AG09319 (cell line): ENCODE measurements at regions not wholly inside any gene's neighbourhood (a gene's known extent, or its start where the extent isn't known, plus 50 kb on each side); places are given as distances from the start of the nearest gene placed in this dataset.

Source experiments
- DNase-seq: peaks from one replicate; pipeline ENCODE4 v3.0.0-alpha.2; 2010; ENCODE audit warnings: low read depth; ENCODE audit errors: extremely low read depth
- TF ChIP-seq, protein P1 (sequence below): IDR thresholded peaks from 2 replicates; pipeline ENCODE4 v1.5.1; 2011; ENCODE audit warnings: low read depth, mild to moderate bottlenecking, inconsistent platforms, low read length, moderate library complexity

- TF ChIP-seq, protein P1, sequence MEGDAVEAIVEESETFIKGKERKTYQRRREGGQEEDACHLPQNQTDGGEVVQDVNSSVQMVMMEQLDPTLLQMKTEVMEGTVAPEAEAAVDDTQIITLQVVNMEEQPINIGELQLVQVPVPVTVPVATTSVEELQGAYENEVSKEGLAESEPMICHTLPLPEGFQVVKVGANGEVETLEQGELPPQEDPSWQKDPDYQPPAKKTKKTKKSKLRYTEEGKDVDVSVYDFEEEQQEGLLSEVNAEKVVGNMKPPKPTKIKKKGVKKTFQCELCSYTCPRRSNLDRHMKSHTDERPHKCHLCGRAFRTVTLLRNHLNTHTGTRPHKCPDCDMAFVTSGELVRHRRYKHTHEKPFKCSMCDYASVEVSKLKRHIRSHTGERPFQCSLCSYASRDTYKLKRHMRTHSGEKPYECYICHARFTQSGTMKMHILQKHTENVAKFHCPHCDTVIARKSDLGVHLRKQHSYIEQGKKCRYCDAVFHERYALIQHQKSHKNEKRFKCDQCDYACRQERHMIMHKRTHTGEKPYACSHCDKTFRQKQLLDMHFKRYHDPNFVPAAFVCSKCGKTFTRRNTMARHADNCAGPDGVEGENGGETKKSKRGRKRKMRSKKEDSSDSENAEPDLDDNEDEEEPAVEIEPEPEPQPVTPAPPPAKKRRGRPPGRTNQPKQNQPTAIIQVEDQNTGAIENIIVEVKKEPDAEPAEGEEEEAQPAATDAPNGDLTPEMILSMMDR, result no peak
- DNase-seq, result no peak
Measured at GRCh38 chr13:79056706-79057105, 349.3 kb downstream of the RBM26 start.

DNA sequence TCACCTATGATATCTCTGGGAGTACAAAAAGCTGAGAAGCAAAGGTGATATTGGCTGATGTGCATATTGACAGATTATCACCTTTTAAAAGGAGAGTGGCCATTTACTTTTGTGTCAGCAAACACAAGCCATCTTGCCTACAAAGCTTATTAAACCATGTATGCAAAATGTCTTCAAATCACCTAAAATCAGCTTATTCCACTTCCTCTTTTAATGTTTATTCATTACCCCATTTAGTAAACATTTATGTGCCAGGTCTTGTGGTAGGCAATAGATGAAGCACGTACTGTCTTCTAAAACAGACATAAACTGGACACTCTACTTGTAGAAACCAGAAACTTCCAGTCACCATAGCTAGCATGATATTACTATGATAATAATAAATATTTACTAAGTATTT, 354.6 kb downstream of the RBM26 start:
- DNase-seq, result no peak
- TF ChIP-seq, protein P1, result no peak

GRCh38 chr13:79044415-79044814, 361.6 kb downstream of the RBM26 start:
- DNase-seq, result no peak
- TF ChIP-seq, protein P1, result no peak

- no peak for DNase-seq
- TF ChIP-seq, protein P1, result no peak
Measured at GRCh38 chr13:79043208-79043607, 362.8 kb downstream of the RBM26 start.

DNA sequence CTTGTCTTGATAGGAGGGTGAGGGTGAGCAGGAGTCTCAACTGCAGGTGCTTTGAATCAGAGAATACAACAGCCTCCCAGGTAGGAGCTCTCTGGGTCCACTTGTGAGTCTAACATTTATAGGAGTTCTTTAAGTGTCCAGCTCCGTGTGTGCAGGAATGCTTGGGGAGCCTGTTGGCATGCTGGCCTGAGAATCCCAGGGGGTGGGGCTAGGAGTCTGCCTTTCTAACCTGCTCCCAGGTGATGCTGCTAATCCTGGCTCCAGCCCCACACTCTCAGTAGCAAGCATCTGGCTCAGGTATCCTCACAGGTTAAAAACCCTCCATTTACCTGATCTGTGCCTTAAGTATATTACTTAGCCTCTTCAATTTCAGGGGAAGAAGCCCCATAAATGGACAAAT, 368.9 kb downstream of the RBM26 start:
- TF ChIP-seq, protein P1, result no peak
- DNase-seq, result no peak

DNA sequence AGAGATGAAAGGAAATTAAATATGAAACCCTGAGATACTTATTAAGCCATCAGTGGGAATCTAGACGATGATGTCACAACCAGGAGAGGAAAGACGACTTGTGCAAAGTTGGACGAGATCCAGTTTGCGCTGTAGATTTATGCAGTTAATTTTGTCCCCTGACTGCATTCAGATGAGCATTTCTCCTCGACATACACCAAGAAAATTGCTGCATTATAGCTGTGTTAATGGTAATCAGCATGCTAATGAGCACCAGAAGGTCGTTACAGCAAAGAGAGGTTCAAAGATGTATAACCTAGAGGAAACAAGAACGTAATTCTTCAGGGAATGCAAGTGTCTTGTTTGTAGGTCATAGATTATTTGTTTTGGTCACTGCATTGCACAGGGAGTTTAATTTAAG, 371.7 kb downstream of the RBM26 start:
- no peak for DNase-seq
- TF ChIP-seq, protein P1, result no peak

- TF ChIP-seq, protein P1, result no peak
- no peak for DNase-seq
Measured at GRCh38 chr13:79030513-79030912, 371.6 kb upstream of the OBI1 start.

DNA sequence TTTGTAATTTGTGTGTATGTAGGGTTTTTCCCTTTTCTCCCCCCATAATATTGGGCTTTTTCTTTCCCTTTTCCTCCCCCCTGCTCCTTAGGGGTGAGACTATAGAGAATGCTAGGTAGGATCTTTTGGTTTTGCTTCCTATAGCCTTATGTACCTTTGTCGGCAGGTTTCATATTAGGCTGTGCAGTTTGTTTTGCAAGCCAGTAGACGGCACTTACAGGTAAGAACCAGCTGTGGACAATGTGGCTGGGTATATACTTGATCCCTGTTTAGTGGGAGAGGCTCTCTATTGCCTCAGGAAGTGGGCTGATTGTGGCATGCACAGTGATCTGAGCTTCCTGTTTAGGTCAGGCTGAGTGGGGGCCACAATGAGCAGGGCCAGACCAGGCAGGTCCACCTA, 359.2 kb upstream of the OBI1 start:
- DNase-seq, result no peak
- TF ChIP-seq, protein P1, result no peak
